ENCODE measurements at regions not wholly inside any gene's neighbourhood (a gene's known extent, or its start where the extent isn't known, plus 50 kb on each side); places are given as distances from the start of the nearest gene placed in this dataset.

DNA sequence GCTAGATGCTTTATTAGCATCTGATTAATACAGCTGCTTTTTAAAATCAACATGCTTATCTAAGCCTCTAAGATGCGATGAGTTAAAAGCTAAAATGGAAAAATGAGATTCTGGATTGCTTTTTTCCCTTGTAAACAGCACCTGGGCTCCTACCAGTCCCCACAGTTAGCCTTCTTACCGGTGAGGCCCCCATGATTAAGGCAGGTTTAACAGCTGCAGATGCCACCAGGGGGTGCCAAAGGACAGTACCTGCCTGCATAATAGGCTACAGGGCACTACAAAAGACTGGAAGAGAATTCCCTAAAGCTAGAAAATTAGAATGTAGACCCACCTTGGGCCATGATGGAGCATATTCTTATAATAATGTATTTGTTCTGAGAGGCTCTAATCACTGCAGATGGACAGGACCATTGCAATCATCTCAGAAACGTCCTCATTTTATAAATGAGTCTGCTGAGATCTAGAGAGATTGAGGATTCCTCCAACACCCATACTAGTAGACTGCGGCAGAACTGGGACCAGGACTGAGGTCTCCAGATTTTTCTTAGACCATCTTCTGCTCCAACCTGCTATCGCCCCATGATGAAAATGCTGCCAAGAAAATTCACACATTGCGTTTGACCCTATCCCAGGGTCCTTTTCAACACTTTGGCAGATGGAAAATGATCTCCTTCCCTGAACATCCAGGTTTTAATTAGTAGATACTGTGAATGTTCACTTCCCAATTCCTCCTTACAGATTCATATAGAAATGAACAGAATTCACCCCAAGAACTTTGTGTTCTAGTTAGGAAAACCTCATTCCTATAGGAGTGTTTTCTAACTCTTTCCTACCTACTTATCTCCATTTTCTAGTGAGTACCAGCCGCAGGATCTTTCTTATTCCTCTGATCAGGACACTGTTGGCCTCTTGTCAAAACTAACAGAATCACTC lies 148.8 kb downstream of the RPS12 start:
- no peak overlapping the region for H3K4me3 Mint-ChIP-seq
- 50% methylated on average over 2 of the region's 7 CpGs for WGBS (ENCODE audit: insufficient coverage)
- Histone ChIP-seq H3K9ac (ENCODE audit: low read length) (no peak overlapping the region), H3K4me3 (ENCODE audit: control extremely low read depth in 1 of 5, extremely low read depth in 1 of 5, insufficient read depth in 1 of 5, low read depth in 2 of 5, low read length in 4 of 5) (no peak overlapping the region), H3K79me2 (ENCODE audit: control insufficient read depth, insufficient read depth, low read length) (no peaks in the 10 kb centered on the region), H2AFZ (ENCODE audit: insufficient read depth, low read depth, low read length, poor library complexity, severe bottlenecking) (no peak overlapping the region), H3K27me3 (replicated peaks in 1 of 4; ENCODE audit: control extremely low read depth in 1 of 4, control insufficient read depth in 3 of 4, insufficient read depth in 4 of 4, low read length in 3 of 4) (peaks cover 0 to 13% (median 4%) of the 10 kb centered on the region in 4 experiments), H3K27ac (ENCODE audit: low read length in 2 of 2) (no peak overlapping the region), H3K4me2 (replicated peaks; ENCODE audit: low read depth, low read length, poor library complexity, severe bottlenecking) (no peak overlapping the region), H3K36me3 (replicated peaks in 1 of 2; ENCODE audit: control extremely low read depth in 1 of 2, control insufficient read depth in 1 of 2, extremely low read depth in 1 of 2, insufficient read depth in 2 of 2, low read length in 1 of 2) (no peaks in the 10 kb centered on the region), H3K4me1 (ENCODE audit: control insufficient read depth in 2 of 2, insufficient read depth in 2 of 2, low read length in 2 of 2) (no peaks in the 10 kb centered on the region), H4K20me1 (ENCODE audit: control insufficient read depth, insufficient read depth, low read length, poor library complexity, severe bottlenecking) (no peaks in the 10 kb centered on the region), H3K9me3 (ENCODE audit: control extremely low read depth in 1 of 3, control insufficient read depth in 2 of 3, insufficient read depth in 1 of 3, low read length in 2 of 3) (no peaks in the 10 kb centered on the region)
- peaks cover 31% of the 10 kb centered on the region for H3K27me3 Mint-ChIP-seq
- peak; percentile 53 for DNase-seq
- ChIA-PET POLR2A (no interaction called here), CTCF (interaction anchor here (0.8 to 2.8 kb wide), 13 partner anchors 8 to 1137 kb away, joined by 3 to 17 read pairs (median 4); no protein-coding TSS in a partner anchor)
- peak; percentile 58 for ATAC-seq (ENCODE audit: low read depth)
- intact Hi-C loops (cut with micrococcal nuclease): no loop called here
- TF ChIP-seq, protein P1, sequence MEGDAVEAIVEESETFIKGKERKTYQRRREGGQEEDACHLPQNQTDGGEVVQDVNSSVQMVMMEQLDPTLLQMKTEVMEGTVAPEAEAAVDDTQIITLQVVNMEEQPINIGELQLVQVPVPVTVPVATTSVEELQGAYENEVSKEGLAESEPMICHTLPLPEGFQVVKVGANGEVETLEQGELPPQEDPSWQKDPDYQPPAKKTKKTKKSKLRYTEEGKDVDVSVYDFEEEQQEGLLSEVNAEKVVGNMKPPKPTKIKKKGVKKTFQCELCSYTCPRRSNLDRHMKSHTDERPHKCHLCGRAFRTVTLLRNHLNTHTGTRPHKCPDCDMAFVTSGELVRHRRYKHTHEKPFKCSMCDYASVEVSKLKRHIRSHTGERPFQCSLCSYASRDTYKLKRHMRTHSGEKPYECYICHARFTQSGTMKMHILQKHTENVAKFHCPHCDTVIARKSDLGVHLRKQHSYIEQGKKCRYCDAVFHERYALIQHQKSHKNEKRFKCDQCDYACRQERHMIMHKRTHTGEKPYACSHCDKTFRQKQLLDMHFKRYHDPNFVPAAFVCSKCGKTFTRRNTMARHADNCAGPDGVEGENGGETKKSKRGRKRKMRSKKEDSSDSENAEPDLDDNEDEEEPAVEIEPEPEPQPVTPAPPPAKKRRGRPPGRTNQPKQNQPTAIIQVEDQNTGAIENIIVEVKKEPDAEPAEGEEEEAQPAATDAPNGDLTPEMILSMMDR (IDR thresholded peaks at IDR 0.05): peak; percentile 79
- TF ChIP-seq EZH2 (IDR thresholded peaks at IDR 0.05; ENCODE audit: borderline replicate concordance, insufficient read depth, low read depth, low read length, poor library complexity, severe bottlenecking): no peak
- no peaks in the 10 kb centered on the region for H3K9me3 Mint-ChIP-seq (ENCODE audit: insufficient read depth)
- no peak overlapping the region for H3K27ac Mint-ChIP-seq
- peaks cover 3% of the 10 kb centered on the region for H3K4me1 Mint-ChIP-seq
